ENCODE measurements at regions not wholly inside any gene's neighbourhood (a gene's known extent, or its start where the extent isn't known, plus 50 kb on each side); places are given as distances from the start of the nearest gene placed in this dataset.
"Not testable (repeated sequence)": the region's sequence is repeated elsewhere in the genome, so short reads cannot be mapped to it uniquely, and the experiment has no call there.

GRCh38 chr4:54842226-54842625 lies 184.5 kb downstream of the KIT start:
- DNase-seq, result no peak

GRCh38 chr4:54840992-54841768 lies 183.4 kb downstream of the KIT start:
- no peak for DNase-seq

- no peak for DNase-seq
These were observed 182.7 kb downstream of the KIT start for GRCh38 chr4:54840430-54840829.

- DNase-seq, result no peak
These were observed 180.5 kb downstream of the KIT start for GRCh38 chr4:54838301-54838700.

GRCh38 chr4:54837576-54838140 lies 179.9 kb downstream of the KIT start:
- DNase-seq, result no peak

- DNase-seq, result not testable (repeated sequence)
These were observed 170.6 kb downstream of the KIT start for GRCh38 chr4:54828361-54828760.

GRCh38 chr4:54823616-54824015 lies 165.9 kb downstream of the KIT start:
- no peak for DNase-seq

- DNase-seq, result no peak
These were observed 161.3 kb downstream of the KIT start for GRCh38 chr4:54819034-54819433.

GRCh38 chr4:54818481-54818880 lies 160.7 kb downstream of the KIT start:
- DNase-seq, result no peak

- DNase-seq, result no peak
These were observed 155.9 kb downstream of the KIT start for GRCh38 chr4:54813674-54814073.

GRCh38 chr4:54806351-54806750 lies 148.6 kb downstream of the KIT start:
- no peak for DNase-seq

- DNase-seq, result no peak
These were observed 144.6 kb downstream of the KIT start for GRCh38 chr4:54802336-54802735.

- no peak for DNase-seq
These were observed 143.2 kb downstream of the KIT start for GRCh38 chr4:54800831-54801530.

- DNase-seq, result no peak
These were observed 136.8 kb downstream of the KIT start for GRCh38 chr4:54794579-54794978.

GRCh38 chr4:54793856-54794422 lies 136.2 kb downstream of the KIT start:
- peak; percentile 1 for DNase-seq
